SK-N-SH (cell line): ENCODE measurements at regions not wholly inside any gene's neighbourhood (a gene's known extent, or its start where the extent isn't known, plus 50 kb on each side); places are given as distances from the start of the nearest gene placed in this dataset.

Experiments used
- CTCF ChIA-PET: fragments of 300-600, 350-600 bp; formaldehyde crosslinking; extraction: SDS; loops from one replicate; lab custom pipeline; 2021; lab: Yijun Ruan, JAX
- POLR2A ChIA-PET: fragments of 350-600 bp; sonication (Branson Sonifier 250); formaldehyde crosslinking; extraction: SDS; loops from one replicate; lab custom pipeline; 2020; ENCODE audit warnings: antibody characterized with exemption, inconsistent platforms; lab: Yijun Ruan, JAX
- DNase-seq: peaks from one replicate; pipeline ENCODE4 v3.0.0; 2012
- H2AFZ ChIP-seq: fragments of 200-600 bp; sonication (generic); 2 replicates; pipeline ENCODE4 v1.8.1; 2016; ENCODE audit warnings: antibody characterized with exemption, mild to moderate bottlenecking, low read depth
- H3F3A ChIP-seq: fragments of 200-600 bp; sonication (generic); replicated peaks from 2 replicates; pipeline ENCODE3; 2016; ENCODE audit warnings: antibody characterized with exemption, mild to moderate bottlenecking; ENCODE audit not compliant: insufficient read depth
- H3K27ac ChIP-seq, 2 experiments: fragments of 200-500 bp in 1 of 2; fragments of 200-600 bp in 1 of 2; sonication (Bioruptor generic) in 1 of 2; sonication (generic), shearing (Covaris generic) in 1 of 2; 2 replicates each; pipeline versions ENCODE4 v1.5.1 to v1.6.1; 2014 to 2016; ENCODE audit warnings: low read depth in 2 of 2, inconsistent platforms in 1 of 2, low read length in 1 of 2, mild to moderate bottlenecking in 1 of 2, mixed read lengths in 1 of 2
- H3K27me3 ChIP-seq: fragments of 200-600 bp; sonication (generic), shearing (Covaris generic); 2 replicates; pipeline ENCODE4 v1.6.1; 2016; ENCODE audit warnings: mixed run types; ENCODE audit not compliant: insufficient read depth
- H3K36me3 ChIP-seq, 2 experiments: fragments of 200-500 bp in 1 of 2; fragments of 200-600 bp in 1 of 2; sonication (Bioruptor generic) in 1 of 2; sonication (generic) in 1 of 2; replicated peaks in 1 of 2; 2 replicates each; pipeline versions ENCODE3 to v1.5.1; 2014 to 2016; ENCODE audit warnings: low read length in 1 of 2, mild to moderate bottlenecking in 1 of 2; ENCODE audit not compliant: insufficient read depth in 2 of 2, control insufficient read depth in 1 of 2
- H3K4me1 ChIP-seq, 2 experiments: fragments of 200-500 bp in 1 of 2; fragments of 200-600 bp in 1 of 2; sonication (Bioruptor generic) in 1 of 2; sonication (generic), shearing (Covaris generic) in 1 of 2; 2 replicates each; pipeline versions ENCODE4 v1.5.1 to v1.6.1; 2014 to 2016; ENCODE audit warnings: low read depth in 1 of 2, low read length in 1 of 2, mixed run types in 1 of 2; ENCODE audit not compliant: insufficient read depth in 2 of 2, control insufficient read depth in 1 of 2
- H3K4me2 ChIP-seq: fragments of 200-600 bp; sonication (generic), shearing (Covaris generic); 2 replicates; pipeline ENCODE4 v1.6.1; 2017; ENCODE audit warnings: mixed run types
- H3K4me3 ChIP-seq, 2 experiments: fragments of 200-500 bp in 1 of 2; fragments of 200-600 bp in 1 of 2; sonication (Bioruptor generic) in 1 of 2; sonication (generic), shearing (Covaris generic) in 1 of 2; 2 replicates each; pipeline versions ENCODE4 v1.5.1 to v1.8.1; 2014 to 2016; ENCODE audit warnings: low read depth in 2 of 2, inconsistent platforms in 1 of 2, low read length in 1 of 2, mild to moderate bottlenecking in 1 of 2, mixed read lengths in 1 of 2, moderate library complexity in 1 of 2
- H3K79me2 ChIP-seq: fragments of 200-600 bp; sonication (generic); 2 replicates; pipeline ENCODE4 v1.8.1; 2017; ENCODE audit warnings: mild to moderate bottlenecking; ENCODE audit not compliant: insufficient read depth
- H3K9ac ChIP-seq: fragments of 200-600 bp; sonication (generic); 2 replicates; pipeline ENCODE4 v1.6.1; 2017; ENCODE audit warnings: mixed run types
- H3K9me2 ChIP-seq: fragments of 200-600 bp; sonication (generic); 2 replicates; pipeline ENCODE4 v1.6.1; 2017; ENCODE audit warnings: mixed run types
- H3K9me3 ChIP-seq: fragments of 200-600 bp; sonication (generic); 2 replicates; pipeline ENCODE4 v1.6.1; 2017; ENCODE audit warnings: mixed run types, mild to moderate bottlenecking, moderate library complexity
- H4K20me1 ChIP-seq: fragments of 200-600 bp; sonication (generic); 2 replicates; pipeline ENCODE4 v1.6.1; 2017; ENCODE audit warnings: mild to moderate bottlenecking, mixed run types; ENCODE audit not compliant: insufficient read depth
- CHD2 ChIP-seq: fragments of 150-350 bp; IDR thresholded peaks from 2 replicates; pipeline ENCODE4 v1.6.1; 2018; ENCODE audit warnings: low read length; ENCODE audit not compliant: partially characterized antibody
- EZH2phosphoT487 ChIP-seq: fragments of 200-600 bp; sonication (generic); IDR thresholded peaks from 2 replicates; pipeline ENCODE4 v1.6.1; 2017; ENCODE audit warnings: low read depth, mixed run types, mild to moderate bottlenecking, antibody characterized with exemption, moderate library complexity, borderline replicate concordance
- FOSL2 ChIP-seq: IDR thresholded peaks from 2 replicates; pipeline ENCODE4 v1.4.0; 2012; ENCODE audit warnings: low read depth, mild to moderate bottlenecking, moderate library complexity, borderline replicate concordance
- FOXM1 ChIP-seq: IDR thresholded peaks from 2 replicates; pipeline ENCODE4 v1.4.0; 2012; ENCODE audit warnings: low read depth, mild to moderate bottlenecking
- GABPA ChIP-seq: IDR thresholded peaks from 2 replicates; pipeline ENCODE4 v1.4.0; 2012; ENCODE audit warnings: low read depth, mild to moderate bottlenecking
- MAX ChIP-seq: IDR thresholded peaks from 2 replicates; pipeline ENCODE4 v1.4.0; 2012; ENCODE audit warnings: low read depth
- MEF2A ChIP-seq: IDR thresholded peaks from 2 replicates; pipeline ENCODE4 v1.4.0; 2012; ENCODE audit warnings: low read depth, borderline replicate concordance
- MXI1 ChIP-seq: IDR thresholded peaks from 2 replicates; pipeline ENCODE4 v1.6.1; 2012; ENCODE audit warnings: mild to moderate bottlenecking, low read depth, low read length, improper control_type of control experiment
- NFIC ChIP-seq: IDR thresholded peaks from 2 replicates; pipeline ENCODE4 v1.4.0; 2012; ENCODE audit warnings: borderline replicate concordance
- NRF1 ChIP-seq: IDR thresholded peaks from 2 replicates; pipeline ENCODE4 v1.6.1; 2012; ENCODE audit warnings: low read depth, mild to moderate bottlenecking, low read length
- POLR2AphosphoS5 ChIP-seq: IDR thresholded peaks from 2 replicates; pipeline ENCODE4 v1.6.1; 2012; ENCODE audit warnings: low read depth, low read length
- RAD21 ChIP-seq: IDR thresholded peaks from 2 replicates; pipeline ENCODE4 v1.6.1; 2012; ENCODE audit warnings: mild to moderate bottlenecking, low read length
- RCOR1 ChIP-seq: fragments of 150-350 bp; IDR thresholded peaks from 2 replicates; pipeline ENCODE4 v1.6.1; 2017; ENCODE audit warnings: antibody characterized with exemption, low read length
- REST ChIP-seq: IDR thresholded peaks from 2 replicates; pipeline ENCODE4 v1.6.1; 2012; ENCODE audit warnings: mild to moderate bottlenecking, low read depth, low read length, moderate library complexity
- SIN3A ChIP-seq: IDR thresholded peaks from 2 replicates; pipeline ENCODE4 v1.6.1; 2012; ENCODE audit warnings: low read depth, mild to moderate bottlenecking, low read length, moderate library complexity, borderline replicate concordance
- SMC3 ChIP-seq: IDR thresholded peaks from 2 replicates; pipeline ENCODE4 v1.6.1; 2012; ENCODE audit warnings: low read depth, low read length, improper control_type of control experiment
- TAF1 ChIP-seq: IDR thresholded peaks from 2 replicates; pipeline ENCODE4 v1.6.1; 2012; ENCODE audit warnings: low read depth, mild to moderate bottlenecking, low read length, moderate library complexity, borderline replicate concordance
- TEAD4 ChIP-seq: IDR thresholded peaks from 2 replicates; pipeline ENCODE4 v1.4.0; 2012; ENCODE audit warnings: mild to moderate bottlenecking, borderline replicate concordance; ENCODE audit not compliant: insufficient read depth
- WGBS: methylation state at CpG from one replicate; pipeline ENCODE4 v1.1.6; 2017; ENCODE audit warnings: low lambda C conversion rate; 5-methylcytosine and 5-hydroxymethylcytosine counted together
- TF ChIP-seq, protein P1 (sequence below): IDR thresholded peaks from 2 replicates; pipeline ENCODE4 v1.4.0; 2012; ENCODE audit warnings: low read depth, borderline replicate concordance
- TF ChIP-seq, protein P2 (sequence below): fragments of 150-350 bp; IDR thresholded peaks from 2 replicates; pipeline ENCODE4 v1.6.1; 2016; ENCODE audit warnings: mild to moderate bottlenecking, low read depth, low read length

- H3K27ac ChIP-seq, result no peak overlapping the region
- CTCF ChIA-PET, result interaction anchor here (1.2 to 2.7 kb wide), 2 partner anchors 29 kb away, joined by 4 to 10 read pairs; no protein-coding TSS in a partner anchor
- H4K20me1 ChIP-seq, result no peaks in the 10 kb centered on the region
- no peaks in the 10 kb centered on the region for H3K9me3 ChIP-seq
- H3K9ac ChIP-seq, result no peak overlapping the region
- no peaks in the 10 kb centered on the region for H3K36me3 ChIP-seq
- POLR2A ChIA-PET, result no interaction called here
- no peak overlapping the region for H2AFZ ChIP-seq
- H3F3A ChIP-seq, result no peaks in the 10 kb centered on the region
- no peak for TF ChIP-seq SMC3
- no peak for TF ChIP-seq FOSL2
- TF ChIP-seq FOXM1, result no peak
- TF ChIP-seq EZH2phosphoT487, result no peak
- no peak for TF ChIP-seq POLR2AphosphoS5
- TF ChIP-seq TAF1, result no peak
- TF ChIP-seq CHD2, result no peak
- TF ChIP-seq RAD21, result no peak
- no peak for TF ChIP-seq TEAD4
- TF ChIP-seq MXI1, result no peak
- TF ChIP-seq MEF2A, result no peak
- TF ChIP-seq RCOR1, result no peak
- TF ChIP-seq, protein P1, sequence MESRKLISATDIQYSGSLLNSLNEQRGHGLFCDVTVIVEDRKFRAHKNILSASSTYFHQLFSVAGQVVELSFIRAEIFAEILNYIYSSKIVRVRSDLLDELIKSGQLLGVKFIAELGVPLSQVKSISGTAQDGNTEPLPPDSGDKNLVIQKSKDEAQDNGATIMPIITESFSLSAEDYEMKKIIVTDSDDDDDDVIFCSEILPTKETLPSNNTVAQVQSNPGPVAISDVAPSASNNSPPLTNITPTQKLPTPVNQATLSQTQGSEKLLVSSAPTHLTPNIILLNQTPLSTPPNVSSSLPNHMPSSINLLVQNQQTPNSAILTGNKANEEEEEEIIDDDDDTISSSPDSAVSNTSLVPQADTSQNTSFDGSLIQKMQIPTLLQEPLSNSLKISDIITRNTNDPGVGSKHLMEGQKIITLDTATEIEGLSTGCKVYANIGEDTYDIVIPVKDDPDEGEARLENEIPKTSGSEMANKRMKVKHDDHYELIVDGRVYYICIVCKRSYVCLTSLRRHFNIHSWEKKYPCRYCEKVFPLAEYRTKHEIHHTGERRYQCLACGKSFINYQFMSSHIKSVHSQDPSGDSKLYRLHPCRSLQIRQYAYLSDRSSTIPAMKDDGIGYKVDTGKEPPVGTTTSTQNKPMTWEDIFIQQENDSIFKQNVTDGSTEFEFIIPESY, result no peak
- no peak for TF ChIP-seq NRF1
- no peak for TF ChIP-seq SIN3A
- TF ChIP-seq GABPA, result no peak
- TF ChIP-seq MAX, result no peak
- TF ChIP-seq REST, result no peak
- no peak for TF ChIP-seq NFIC
- TF ChIP-seq, protein P2, sequence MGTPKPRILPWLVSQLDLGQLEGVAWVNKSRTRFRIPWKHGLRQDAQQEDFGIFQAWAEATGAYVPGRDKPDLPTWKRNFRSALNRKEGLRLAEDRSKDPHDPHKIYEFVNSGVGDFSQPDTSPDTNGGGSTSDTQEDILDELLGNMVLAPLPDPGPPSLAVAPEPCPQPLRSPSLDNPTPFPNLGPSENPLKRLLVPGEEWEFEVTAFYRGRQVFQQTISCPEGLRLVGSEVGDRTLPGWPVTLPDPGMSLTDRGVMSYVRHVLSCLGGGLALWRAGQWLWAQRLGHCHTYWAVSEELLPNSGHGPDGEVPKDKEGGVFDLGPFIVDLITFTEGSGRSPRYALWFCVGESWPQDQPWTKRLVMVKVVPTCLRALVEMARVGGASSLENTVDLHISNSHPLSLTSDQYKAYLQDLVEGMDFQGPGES, result no peak
- DNase-seq, result no peak
- peaks cover 0 to 21% of the 10 kb centered on the region in 2 experiments; a peak in 1 of 4 replicates for H3K4me1 ChIP-seq
- H3K9me2 ChIP-seq, result no peaks in the 10 kb centered on the region
- WGBS, result 15% methylated on average over 11 of the region's 11 CpGs
- H3K79me2 ChIP-seq, result no peaks in the 10 kb centered on the region
- H3K4me3 ChIP-seq, result no peak overlapping the region
- no peak overlapping the region for H3K4me2 ChIP-seq
- H3K27me3 ChIP-seq, result no peaks in the 10 kb centered on the region
These were observed 275.1 kb downstream of the NPHP4 start for GRCh38 chr1:5717031-5717682.
